ENCODE measurements at regions not wholly inside any gene's neighbourhood (a gene's known extent, or its start where the extent isn't known, plus 50 kb on each side); places are given as distances from the start of the nearest gene placed in this dataset.

GRCh38 chr13:61013796-61014195 is 401.9 kb downstream of the PCDH20 start:
- DNase-seq = no peak

- no peak for DNase-seq
Observed at GRCh38 chr13:61010358-61010757, 405.3 kb downstream of the PCDH20 start.

GRCh38 chr13:61002686-61003085 is 413.0 kb downstream of the PCDH20 start:
- DNase-seq = no peak

GRCh38 chr13:60990032-60990733 is 425.5 kb downstream of the PCDH20 start:
- no peak for DNase-seq

GRCh38 chr13:60986301-60986700 is 429.3 kb downstream of the PCDH20 start:
- DNase-seq = no peak

- no peak for DNase-seq
Observed at GRCh38 chr13:60981407-60981806, 434.2 kb downstream of the PCDH20 start.

- no peak for DNase-seq
Observed at GRCh38 chr13:60976367-60976766, 439.3 kb downstream of the PCDH20 start.

- no peak for DNase-seq
Observed at GRCh38 chr13:60974296-60974695, 441.4 kb downstream of the PCDH20 start.

GRCh38 chr13:60973529-60973928 is 442.1 kb downstream of the PCDH20 start:
- DNase-seq = no peak

- no peak for DNase-seq
Observed at GRCh38 chr13:60970736-60971135, 444.9 kb downstream of the PCDH20 start.

- no peak for DNase-seq
Observed at GRCh38 chr13:60969656-60970055, 446.0 kb downstream of the PCDH20 start.

GRCh38 chr13:60959427-60959826 is 456.2 kb downstream of the PCDH20 start:
- no peak for DNase-seq

- no peak for DNase-seq
Observed at GRCh38 chr13:60957816-60958215, 457.8 kb downstream of the PCDH20 start.

GRCh38 chr13:60945396-60945795 is 470.3 kb downstream of the PCDH20 start:
- DNase-seq = no peak

- DNase-seq = no peak
Observed at GRCh38 chr13:60944863-60945262, 470.8 kb downstream of the PCDH20 start.

- no peak for DNase-seq
Observed at GRCh38 chr13:60944016-60944415, 471.6 kb downstream of the PCDH20 start.

GRCh38 chr13:60936281-60936680 is 479.4 kb downstream of the PCDH20 start:
- no peak for DNase-seq

GRCh38 chr13:60933638-60934037 is 482.0 kb downstream of the PCDH20 start:
- DNase-seq = no peak

- DNase-seq = no peak
Observed at GRCh38 chr13:60931858-60932546, 483.6 kb downstream of the PCDH20 start.

GRCh38 chr13:60925686-60926085 is 490.0 kb downstream of the PCDH20 start:
- DNase-seq = no peak

- DNase-seq = no peak
Observed at GRCh38 chr13:60924856-60925255, 490.8 kb downstream of the PCDH20 start.

GRCh38 chr13:60922576-60923231 is 492.9 kb downstream of the PCDH20 start:
- no peak for DNase-seq

- DNase-seq = no peak
Observed at GRCh38 chr13:60893801-60894200, 496.8 kb downstream of the TDRD3 start.

GRCh38 chr13:60887711-60888110 is 490.7 kb downstream of the TDRD3 start:
- DNase-seq = no peak

Measured in NCI-H1436 treated with DMSO at 0.1 percent for 48 hours (cell line).